Endothelial cell (in vitro differentiated cells): ENCODE measurements at regions not wholly inside any gene's neighbourhood (a gene's known extent, or its start where the extent isn't known, plus 50 kb on each side); places are given as distances from the start of the nearest gene placed in this dataset.

Source experiments
- DNase-seq: peaks from one replicate; pipeline ENCODE4 v3.0.0; 2021; ENCODE audit warnings: low spot score
- H3K27ac Mint-ChIP-seq: one replicate; pipeline ENCODE4 v1.8.0; 2021; ENCODE audit warnings: mixed read lengths, inconsistent platforms; ENCODE audit not compliant: unreplicated experiment
- H3K27me3 Mint-ChIP-seq: one replicate; pipeline ENCODE4 v1.8.0; 2021; ENCODE audit warnings: mild to moderate bottlenecking, moderate library complexity, mixed read lengths, inconsistent platforms; ENCODE audit not compliant: unreplicated experiment
- H3K36me3 Mint-ChIP-seq: one replicate; pipeline ENCODE4 v1.8.0; 2021; ENCODE audit warnings: mild to moderate bottlenecking, low read depth, mixed read lengths, inconsistent platforms; ENCODE audit not compliant: unreplicated experiment
- H3K4me1 Mint-ChIP-seq: one replicate; pipeline ENCODE4 v1.8.0; 2021; ENCODE audit warnings: mild to moderate bottlenecking, mixed read lengths, inconsistent platforms; ENCODE audit not compliant: unreplicated experiment
- H3K4me3 Mint-ChIP-seq: one replicate; pipeline ENCODE4 v1.8.0; 2021; ENCODE audit warnings: mild to moderate bottlenecking, mixed read lengths, inconsistent platforms; ENCODE audit not compliant: unreplicated experiment
- H3K9me3 Mint-ChIP-seq: one replicate; pipeline ENCODE4 v1.8.0; 2021; ENCODE audit warnings: mixed read lengths, inconsistent platforms; ENCODE audit not compliant: unreplicated experiment
- TF ChIP-seq, protein P1 (sequence below): fragments of 200-600 bp; sonication (generic); IDR thresholded peaks from one replicate; pipeline ENCODE4 v1.5.0; 2021; ENCODE audit warnings: antibody characterized with exemption; ENCODE audit not compliant: unreplicated experiment

DNA sequence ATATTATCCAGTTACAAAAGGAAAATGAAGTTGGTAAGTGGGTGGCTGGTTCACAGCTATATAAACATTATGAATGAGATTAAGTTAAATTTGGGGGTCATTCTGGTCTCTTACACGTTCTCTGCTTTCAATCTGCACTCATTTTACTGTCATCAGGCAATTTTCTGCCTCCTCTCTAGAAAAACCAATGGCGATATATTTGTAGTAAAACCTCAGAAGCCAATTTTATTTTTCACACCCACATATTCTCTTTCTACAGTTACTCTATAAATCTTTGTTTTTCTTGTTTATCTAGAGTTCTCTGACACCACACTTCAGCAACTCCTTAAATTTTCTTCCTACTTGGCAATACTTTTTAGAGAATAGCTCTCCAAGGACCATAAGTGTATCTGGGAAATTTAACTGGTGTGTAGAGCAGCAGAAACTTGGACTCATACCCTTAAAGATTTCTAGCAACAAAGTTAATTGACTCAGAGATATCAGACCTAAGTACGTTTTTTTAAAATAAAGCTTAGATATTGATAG, 926.9 kb downstream of the TMTC2 start:
- Mint-ChIP-seq H3K4me3 (no peak overlapping the region), H3K4me1 (no peaks in the 10 kb centered on the region), H3K9me3 (no peaks in the 10 kb centered on the region), H3K36me3 (no peaks in the 10 kb centered on the region), H3K27ac (no peak overlapping the region), H3K27me3 (no peaks in the 10 kb centered on the region)
- TF ChIP-seq, protein P1, sequence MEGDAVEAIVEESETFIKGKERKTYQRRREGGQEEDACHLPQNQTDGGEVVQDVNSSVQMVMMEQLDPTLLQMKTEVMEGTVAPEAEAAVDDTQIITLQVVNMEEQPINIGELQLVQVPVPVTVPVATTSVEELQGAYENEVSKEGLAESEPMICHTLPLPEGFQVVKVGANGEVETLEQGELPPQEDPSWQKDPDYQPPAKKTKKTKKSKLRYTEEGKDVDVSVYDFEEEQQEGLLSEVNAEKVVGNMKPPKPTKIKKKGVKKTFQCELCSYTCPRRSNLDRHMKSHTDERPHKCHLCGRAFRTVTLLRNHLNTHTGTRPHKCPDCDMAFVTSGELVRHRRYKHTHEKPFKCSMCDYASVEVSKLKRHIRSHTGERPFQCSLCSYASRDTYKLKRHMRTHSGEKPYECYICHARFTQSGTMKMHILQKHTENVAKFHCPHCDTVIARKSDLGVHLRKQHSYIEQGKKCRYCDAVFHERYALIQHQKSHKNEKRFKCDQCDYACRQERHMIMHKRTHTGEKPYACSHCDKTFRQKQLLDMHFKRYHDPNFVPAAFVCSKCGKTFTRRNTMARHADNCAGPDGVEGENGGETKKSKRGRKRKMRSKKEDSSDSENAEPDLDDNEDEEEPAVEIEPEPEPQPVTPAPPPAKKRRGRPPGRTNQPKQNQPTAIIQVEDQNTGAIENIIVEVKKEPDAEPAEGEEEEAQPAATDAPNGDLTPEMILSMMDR: no peak
- no peak for DNase-seq

DNA sequence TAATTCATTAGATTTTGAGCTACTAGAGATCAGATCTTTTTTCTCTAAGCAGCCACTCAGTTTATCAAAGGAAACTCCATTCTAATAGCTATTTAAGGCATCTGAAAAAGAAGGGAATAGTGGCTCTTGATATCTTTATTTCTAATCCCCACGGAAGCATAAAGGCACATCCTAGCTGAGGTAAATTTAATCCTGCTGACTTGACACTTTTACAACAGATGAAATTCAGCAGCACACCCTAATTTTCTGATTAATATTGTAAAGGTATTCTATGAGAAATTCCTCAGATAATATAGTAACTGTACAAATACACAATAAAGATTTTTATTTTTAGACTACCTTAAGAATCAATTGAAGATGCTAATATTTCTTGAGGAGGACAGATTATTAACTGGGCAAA, 916.4 kb downstream of the TMTC2 start:
- H3K27me3 Mint-ChIP-seq: peaks cover 1% of the 10 kb centered on the region
- H3K9me3 Mint-ChIP-seq: no peaks in the 10 kb centered on the region
- no peaks in the 10 kb centered on the region for H3K4me1 Mint-ChIP-seq
- no peak overlapping the region for H3K27ac Mint-ChIP-seq
- no peak for DNase-seq
- no peak overlapping the region for H3K4me3 Mint-ChIP-seq
- TF ChIP-seq, protein P1: no peak
- H3K36me3 Mint-ChIP-seq: peaks cover 3% of the 10 kb centered on the region

DNA sequence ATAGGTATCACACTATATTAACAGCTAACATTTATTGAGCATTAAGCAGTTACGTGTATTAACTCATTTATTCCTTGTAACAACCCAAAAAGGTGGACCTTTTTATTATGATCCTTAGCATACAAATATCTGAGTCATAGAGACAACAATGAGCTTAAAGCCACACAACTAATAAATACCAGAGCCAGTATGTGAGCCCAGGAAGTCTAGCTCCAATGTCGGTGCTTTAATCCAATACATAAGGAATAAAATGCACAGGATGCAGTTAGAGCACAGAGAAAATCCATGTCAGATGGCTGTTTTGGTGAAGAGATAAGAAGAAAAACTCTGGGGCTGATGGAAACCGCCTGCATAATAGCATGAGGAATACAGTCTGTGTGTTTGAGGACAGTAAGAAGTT, 888.6 kb downstream of the TMTC2 start:
- Mint-ChIP-seq H3K27ac (no peak overlapping the region), H3K4me1 (no peaks in the 10 kb centered on the region), H3K9me3 (no peaks in the 10 kb centered on the region), H3K36me3 (no peaks in the 10 kb centered on the region), H3K4me3 (no peak overlapping the region), H3K27me3 (no peaks in the 10 kb centered on the region)
- DNase-seq: no peak
- TF ChIP-seq, protein P1: no peak

DNA sequence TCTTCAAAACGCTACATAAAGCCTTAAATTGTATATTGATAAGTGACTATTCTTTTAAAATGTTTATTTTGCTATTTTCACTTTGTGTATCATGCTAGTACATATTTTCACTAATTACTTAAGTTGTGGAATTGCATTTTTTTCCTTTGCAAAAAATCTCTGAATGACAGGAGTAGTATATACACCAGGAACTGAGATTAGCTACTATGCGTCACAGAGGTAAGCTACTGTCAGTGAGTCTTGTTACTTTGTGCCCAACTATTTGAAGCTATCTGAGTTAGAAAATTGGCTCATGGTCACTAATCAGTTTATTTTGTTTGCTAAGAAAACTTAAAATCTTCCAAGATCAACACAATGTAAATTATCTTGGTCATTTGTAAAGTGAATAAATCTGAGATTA, 887.4 kb downstream of the TMTC2 start:
- H3K4me3 Mint-ChIP-seq: no peak overlapping the region
- no peaks in the 10 kb centered on the region for H3K36me3 Mint-ChIP-seq
- H3K27me3 Mint-ChIP-seq: peaks cover 2% of the 10 kb centered on the region
- no peaks in the 10 kb centered on the region for H3K4me1 Mint-ChIP-seq
- no peaks in the 10 kb centered on the region for H3K9me3 Mint-ChIP-seq
- H3K27ac Mint-ChIP-seq: no peak overlapping the region
- no peak for DNase-seq
- TF ChIP-seq, protein P1: no peak

DNA sequence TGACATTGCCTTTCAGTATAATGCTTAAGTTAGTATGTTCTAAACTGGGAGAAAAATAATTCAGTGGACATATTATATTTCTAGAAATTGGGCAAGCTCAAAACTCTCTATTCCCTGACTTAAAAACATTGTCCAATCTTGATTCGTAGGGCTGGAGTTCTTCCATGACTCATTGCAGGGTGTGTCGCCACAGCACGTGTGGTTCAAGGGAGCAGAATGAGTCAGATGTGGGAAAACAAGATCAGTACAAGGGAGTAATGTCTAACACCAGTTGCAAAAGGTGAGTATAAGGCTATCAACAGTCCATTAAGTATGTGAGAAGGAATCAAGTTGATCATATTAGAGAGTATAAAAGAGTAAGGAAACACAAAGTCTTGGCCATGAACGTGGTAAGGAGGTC, 887.0 kb downstream of the TMTC2 start:
- Mint-ChIP-seq H3K9me3 (no peaks in the 10 kb centered on the region), H3K36me3 (no peaks in the 10 kb centered on the region), H3K27me3 (peaks cover 2% of the 10 kb centered on the region), H3K27ac (no peak overlapping the region), H3K4me1 (no peaks in the 10 kb centered on the region), H3K4me3 (no peak overlapping the region)
- TF ChIP-seq, protein P1: no peak
- DNase-seq: no peak
